ENCODE measurements at regions not wholly inside any gene's neighbourhood (a gene's known extent, or its start where the extent isn't known, plus 50 kb on each side); places are given as distances from the start of the nearest gene placed in this dataset.

GRCh38 chr18:70382992-70383717, 94.3 kb downstream of the SOCS6 start:
- DNase-seq (ENCODE audit: low read depth): no peak

DNA sequence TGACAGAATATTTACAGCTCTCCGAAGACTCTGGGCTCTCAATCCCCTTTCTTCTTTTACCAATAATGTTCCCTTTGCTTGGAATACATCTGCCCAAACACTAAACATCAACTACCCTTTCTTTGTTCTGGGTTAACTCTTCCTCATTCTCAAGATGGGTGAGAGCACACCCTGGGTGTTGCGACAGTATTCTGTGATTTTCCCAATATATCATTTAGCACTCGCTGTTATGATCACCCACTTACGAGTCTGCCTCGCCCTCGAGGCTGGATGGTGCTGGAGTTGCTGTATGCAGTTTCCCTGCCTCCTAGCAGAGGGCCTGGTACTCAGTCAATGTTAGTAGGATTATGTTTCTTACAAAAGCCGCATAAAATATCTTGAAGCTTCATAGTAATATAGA, 93.2 kb downstream of the SOCS6 start:
- DNase-seq (ENCODE audit: low read depth): no peak

DNA sequence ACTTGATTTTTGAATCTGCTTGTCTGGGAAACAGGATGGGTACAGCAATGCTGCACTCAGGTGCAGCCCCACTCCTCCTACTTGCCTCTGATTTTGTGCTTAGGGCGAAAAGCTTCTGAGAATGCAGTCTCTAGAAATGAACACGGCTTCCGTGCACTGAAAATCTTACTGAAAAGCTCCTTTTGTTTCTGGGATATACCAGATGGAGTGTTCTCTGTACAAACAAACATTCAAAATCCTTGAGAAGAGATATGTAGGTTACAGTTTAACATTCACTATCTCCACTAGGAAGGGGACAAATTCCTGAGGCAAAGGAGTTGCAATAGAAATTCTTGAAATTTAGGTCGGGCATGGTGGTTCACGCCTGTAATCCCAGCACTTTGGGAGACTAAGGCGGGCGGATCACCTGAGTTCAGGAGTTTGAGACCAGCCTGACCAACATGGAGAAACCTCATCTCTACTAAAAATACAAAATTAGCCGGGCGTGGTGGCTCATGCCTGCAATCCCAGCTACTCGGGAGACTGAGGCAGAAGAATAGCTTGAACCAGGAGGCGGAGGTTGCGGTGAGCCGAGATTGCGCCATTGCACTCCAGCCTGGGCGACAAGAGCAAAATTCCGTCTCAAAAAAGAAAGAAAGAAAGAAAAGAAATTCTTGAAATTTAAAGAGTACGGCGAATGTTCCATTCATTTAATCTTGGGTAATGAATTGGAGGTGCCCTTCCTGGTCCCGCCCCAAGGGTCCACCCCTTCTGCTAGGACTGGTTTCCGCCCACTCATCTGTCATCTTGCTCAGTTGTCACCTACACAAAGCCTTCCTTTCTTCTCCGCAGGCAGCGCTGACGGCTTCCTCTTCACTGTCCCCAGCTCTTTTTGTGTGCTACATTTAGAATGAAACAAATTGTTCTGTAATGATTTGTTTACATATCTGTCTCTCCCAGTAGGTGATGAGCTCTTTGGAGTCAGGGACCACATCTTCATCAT, 92.4 kb downstream of the SOCS6 start:
- DNase-seq (ENCODE audit: low read depth): no peak
